OCI-LY7 (cell line): ENCODE measurements at regions not wholly inside any gene's neighbourhood (a gene's known extent, or its start where the extent isn't known, plus 50 kb on each side); places are given as distances from the start of the nearest gene placed in this dataset.

Experiments
- CTCF ChIP-seq: fragments of 200-600 bp; sonication (generic); conservative IDR thresholded peaks from 2 replicates; pipeline ENCODE4 v1.5.1; 2014; ENCODE audit warnings: mild to moderate bottlenecking, antibody characterized with exemption, low read length, moderate library complexity, mixed read lengths
- EZH2phosphoT487 ChIP-seq: fragments of 200-600 bp; sonication (generic); IDR thresholded peaks from 2 replicates; pipeline ENCODE4 v1.6.1; 2018; ENCODE audit warnings: low read depth, borderline replicate concordance, mild to moderate bottlenecking, mixed run types, antibody characterized with exemption, low read length, moderate library complexity, mixed read lengths

- TF ChIP-seq CTCF (no peak), EZH2phosphoT487 (no peak)
Measured at GRCh38 chr12:90679674-90680073, 275.3 kb downstream of the CCER1 start.
